ENCODE measurements at regions not wholly inside any gene's neighbourhood (a gene's known extent, or its start where the extent isn't known, plus 50 kb on each side); places are given as distances from the start of the nearest gene placed in this dataset.

DNA sequence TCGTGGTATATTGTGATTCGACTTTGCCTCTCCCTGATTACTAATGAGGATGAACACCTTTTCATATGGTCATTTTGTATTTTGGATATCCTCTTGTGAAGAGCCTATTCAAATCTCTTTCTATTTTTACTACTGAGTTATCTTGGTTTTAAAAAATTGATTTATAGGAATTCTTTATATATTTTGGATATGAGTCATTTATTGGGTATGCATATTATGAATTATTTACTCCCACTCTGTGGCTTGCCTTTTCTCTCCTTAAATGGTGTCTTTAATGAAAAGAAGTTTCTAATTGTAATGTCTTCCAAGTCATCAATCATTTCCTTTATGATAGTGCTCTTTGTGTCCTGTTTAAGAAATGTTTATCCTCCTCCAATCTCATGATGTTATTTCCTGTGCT is 191.5 kb upstream of the DPH6 start:
- in situ Hi-C loops (cut with HindIII; ENCODE audit: low sequenced_read_pairs): no loop called here
- no peak for DNase-seq (ENCODE audit: low read depth)
- TF ChIP-seq, protein P1, sequence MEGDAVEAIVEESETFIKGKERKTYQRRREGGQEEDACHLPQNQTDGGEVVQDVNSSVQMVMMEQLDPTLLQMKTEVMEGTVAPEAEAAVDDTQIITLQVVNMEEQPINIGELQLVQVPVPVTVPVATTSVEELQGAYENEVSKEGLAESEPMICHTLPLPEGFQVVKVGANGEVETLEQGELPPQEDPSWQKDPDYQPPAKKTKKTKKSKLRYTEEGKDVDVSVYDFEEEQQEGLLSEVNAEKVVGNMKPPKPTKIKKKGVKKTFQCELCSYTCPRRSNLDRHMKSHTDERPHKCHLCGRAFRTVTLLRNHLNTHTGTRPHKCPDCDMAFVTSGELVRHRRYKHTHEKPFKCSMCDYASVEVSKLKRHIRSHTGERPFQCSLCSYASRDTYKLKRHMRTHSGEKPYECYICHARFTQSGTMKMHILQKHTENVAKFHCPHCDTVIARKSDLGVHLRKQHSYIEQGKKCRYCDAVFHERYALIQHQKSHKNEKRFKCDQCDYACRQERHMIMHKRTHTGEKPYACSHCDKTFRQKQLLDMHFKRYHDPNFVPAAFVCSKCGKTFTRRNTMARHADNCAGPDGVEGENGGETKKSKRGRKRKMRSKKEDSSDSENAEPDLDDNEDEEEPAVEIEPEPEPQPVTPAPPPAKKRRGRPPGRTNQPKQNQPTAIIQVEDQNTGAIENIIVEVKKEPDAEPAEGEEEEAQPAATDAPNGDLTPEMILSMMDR (IDR thresholded peaks at IDR 0.05; ENCODE audit: low read depth, low read length, missing control alignments): no peak
- no peak overlapping the region for H3K4me3 ChIP-seq (ENCODE audit: low read depth, low read length)

DNA sequence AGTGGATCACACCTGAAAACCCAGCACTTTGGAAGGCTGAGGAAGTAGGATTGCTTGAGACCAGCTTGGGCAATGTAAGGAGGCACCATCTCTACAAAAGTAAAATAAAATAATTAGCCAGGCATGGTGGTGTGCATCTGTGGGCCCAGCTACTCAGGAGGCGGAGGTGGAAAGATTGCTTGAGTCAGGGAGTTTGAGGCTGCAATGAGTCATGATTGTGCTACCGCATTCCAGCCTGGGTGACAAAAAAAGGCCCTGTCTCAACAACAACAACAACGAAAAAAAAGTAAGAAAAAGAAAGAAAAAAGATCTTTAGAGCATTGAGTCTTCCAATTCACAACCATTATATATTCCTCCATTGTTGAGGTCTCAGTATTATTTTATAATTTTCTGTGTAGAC is 192.4 kb upstream of the DPH6 start:
- TF ChIP-seq, protein P1 (IDR thresholded peaks at IDR 0.05; ENCODE audit: low read depth, low read length, missing control alignments): no peak
- in situ Hi-C loops (cut with HindIII; ENCODE audit: low sequenced_read_pairs): no loop called here
- no peak overlapping the region for H3K4me3 ChIP-seq (ENCODE audit: low read depth, low read length)
- DNase-seq (ENCODE audit: low read depth): no peak

DNA sequence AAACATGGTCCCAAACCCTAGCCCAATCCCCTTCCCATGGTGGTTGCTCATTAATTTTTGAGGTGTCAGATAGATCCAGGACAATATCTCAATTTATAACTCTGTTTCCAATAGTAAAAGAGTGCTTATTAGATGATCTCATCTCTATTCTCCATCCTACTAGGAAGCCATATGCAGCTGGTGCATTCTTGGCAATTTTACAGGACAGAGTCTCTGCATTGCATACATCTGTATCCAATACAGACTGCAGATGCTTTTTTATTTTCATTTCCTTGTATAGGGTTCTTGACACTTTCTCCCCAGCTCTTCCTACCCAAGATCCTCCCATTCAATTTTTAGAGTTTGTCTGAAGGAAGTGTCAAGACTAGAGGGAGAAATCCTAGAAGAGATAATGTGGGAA is 194.8 kb upstream of the DPH6 start:
- in situ Hi-C loops (cut with HindIII; ENCODE audit: low sequenced_read_pairs): no loop called here
- H3K4me3 ChIP-seq (ENCODE audit: low read depth, low read length): no peak overlapping the region
- TF ChIP-seq, protein P1 (IDR thresholded peaks at IDR 0.05; ENCODE audit: low read depth, low read length, missing control alignments): no peak
- DNase-seq (ENCODE audit: low read depth): no peak

DNA sequence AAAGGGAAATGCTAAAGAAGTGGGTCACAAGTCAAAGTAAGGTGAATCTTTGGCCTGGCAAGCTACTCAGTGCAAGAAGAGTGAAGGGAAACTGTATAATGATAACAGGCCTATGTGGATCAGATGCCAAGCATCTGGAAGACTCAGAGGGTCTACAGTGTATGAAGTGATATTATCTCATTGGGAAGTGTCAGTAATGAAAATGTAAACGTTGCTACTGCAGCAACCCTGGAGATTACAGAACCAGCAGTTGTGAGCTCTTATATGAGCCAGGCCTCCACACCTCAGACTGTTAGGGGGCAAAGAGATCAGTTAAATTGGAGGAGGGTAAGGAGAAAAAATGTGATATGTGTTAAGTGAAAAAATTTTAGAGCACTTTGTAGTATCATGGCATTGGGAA is 195.4 kb upstream of the DPH6 start:
- in situ Hi-C loops (cut with HindIII; ENCODE audit: low sequenced_read_pairs): no loop called here
- TF ChIP-seq, protein P1 (IDR thresholded peaks at IDR 0.05; ENCODE audit: low read depth, low read length, missing control alignments): no peak
- no peak overlapping the region for H3K4me3 ChIP-seq (ENCODE audit: low read depth, low read length)
- no peak for DNase-seq (ENCODE audit: low read depth)

DNA sequence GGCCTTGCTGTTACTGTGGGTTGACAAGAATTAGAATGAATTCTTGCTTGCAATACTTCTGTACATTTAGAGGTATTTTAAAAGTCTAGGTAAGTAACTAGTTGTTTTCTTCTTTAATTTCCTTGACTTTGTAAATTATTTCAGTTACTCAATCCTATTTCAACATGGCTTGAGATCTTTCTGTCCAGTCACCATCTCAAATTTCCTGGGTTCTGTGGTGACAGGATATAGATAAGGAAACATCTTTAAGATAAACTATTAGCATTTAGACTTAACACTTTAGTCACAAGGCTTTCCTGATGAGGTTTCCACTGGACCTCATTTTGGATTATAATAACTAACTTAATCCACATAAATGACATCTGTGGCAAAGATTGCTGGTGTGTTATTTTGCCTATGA is 195.9 kb upstream of the DPH6 start:
- no peak for DNase-seq (ENCODE audit: low read depth)
- TF ChIP-seq, protein P1 (IDR thresholded peaks at IDR 0.05; ENCODE audit: low read depth, low read length, missing control alignments): no peak
- in situ Hi-C loops (cut with HindIII; ENCODE audit: low sequenced_read_pairs): no loop called here
- no peak overlapping the region for H3K4me3 ChIP-seq (ENCODE audit: low read depth, low read length)

DNA sequence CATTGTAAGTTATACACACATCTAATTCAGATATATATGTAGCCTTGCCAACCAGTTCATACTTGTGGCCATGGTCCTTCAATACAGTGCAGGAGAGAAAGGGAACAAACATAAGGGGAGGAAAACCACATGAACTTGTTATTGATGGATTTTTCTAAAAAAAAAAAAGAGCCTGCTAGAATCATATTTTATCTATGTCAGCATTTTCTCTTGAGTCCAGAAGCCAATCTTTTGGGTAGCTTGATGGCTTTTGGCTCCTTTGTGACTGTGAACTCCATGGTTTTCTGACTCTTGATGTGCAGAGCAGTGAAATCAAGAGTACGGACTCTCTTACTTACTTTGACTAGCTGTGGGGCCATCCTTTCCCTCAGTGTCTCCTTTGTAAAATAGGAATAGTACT is 197.4 kb upstream of the DPH6 start:
- TF ChIP-seq, protein P1 (IDR thresholded peaks at IDR 0.05; ENCODE audit: low read depth, low read length, missing control alignments): no peak
- in situ Hi-C loops (cut with HindIII; ENCODE audit: low sequenced_read_pairs): no loop called here
- DNase-seq (ENCODE audit: low read depth): no peak
- H3K4me3 ChIP-seq (ENCODE audit: low read depth, low read length): no peak overlapping the region

DNA sequence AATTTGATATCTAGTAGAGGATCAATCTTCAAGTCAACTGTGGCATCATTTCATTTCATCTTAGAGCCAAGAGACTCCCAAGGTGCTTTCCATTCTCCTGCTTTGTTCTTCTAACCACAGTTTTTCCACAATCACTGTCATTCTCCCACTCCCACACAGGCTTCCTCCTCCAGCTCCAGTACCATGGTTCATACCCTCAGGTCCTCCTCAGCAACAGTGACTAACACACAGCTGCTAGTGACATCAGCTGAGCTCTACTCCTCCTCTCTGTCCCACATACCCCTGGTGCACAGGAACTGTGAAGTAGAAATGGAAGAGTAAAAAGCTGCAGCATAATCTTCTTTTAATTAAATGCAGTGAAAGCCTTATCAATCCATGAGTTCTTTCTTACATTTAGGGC is 200.2 kb upstream of the DPH6 start:
- in situ Hi-C loops (cut with HindIII; ENCODE audit: low sequenced_read_pairs): no loop called here
- H3K4me3 ChIP-seq (ENCODE audit: low read depth, low read length): no peak overlapping the region
- TF ChIP-seq, protein P1 (IDR thresholded peaks at IDR 0.05; ENCODE audit: low read depth, low read length, missing control alignments): no peak
- DNase-seq (ENCODE audit: low read depth): no peak
